Panc1 (cell line): ENCODE measurements at regions not wholly inside any gene's neighbourhood (a gene's known extent, or its start where the extent isn't known, plus 50 kb on each side); places are given as distances from the start of the nearest gene placed in this dataset.

Experiments
- ATAC-seq: fragments of 200-7000 bp; cut with Tn5 transposase; 2 replicates; pipeline ENCODE4 v1.9.1; 2020; ENCODE audit warnings: mild to moderate bottlenecking, moderate library complexity
- BruUV-seq: library from RNA; stranded (reverse); fragments of 400-500 nt; replicated peaks from 2 replicates; lab custom pipeline; 2021; lab: Mats Ljungman, UMichigan
- CTCF ChIA-PET: fragments of 300-600 bp; sonication (Branson Sonifier 250); formaldehyde crosslinking; loops from one replicate; lab custom pipeline; 2022; ENCODE audit warnings: antibody characterized with exemption; lab: Charles Lee
- POLR2A ChIA-PET: fragments of 300-600 bp; sonication (Branson Sonifier 250); formaldehyde crosslinking; loops from one replicate; lab custom pipeline; 2022; ENCODE audit warnings: antibody characterized with exemption; lab: Charles Lee
- DNase-seq: peaks from one replicate; pipeline ENCODE4 v3.0.0-alpha.2; 2010; ENCODE audit warnings: low read depth, low spot score
- H3K27ac ChIP-seq: 2 replicates; pipeline ENCODE4 v1.5.1; 2011; ENCODE audit warnings: mild to moderate bottlenecking, low read length, inconsistent platforms
- H3K27me3 ChIP-seq: fragments of 200-500 bp; sonication (Bioruptor generic); 2 replicates; pipeline ENCODE4 v1.6.0; 2014; ENCODE audit warnings: low read length, inconsistent platforms; ENCODE audit not compliant: control insufficient read depth, insufficient read depth
- H3K36me3 ChIP-seq: fragments of 200-500 bp; sonication (Bioruptor generic); 2 replicates; pipeline ENCODE4 v1.5.1; 2014; ENCODE audit warnings: inconsistent platforms, mild to moderate bottlenecking, low read length, moderate library complexity; ENCODE audit not compliant: control insufficient read depth, insufficient read depth
- H3K4me1 ChIP-seq: 2 replicates; pipeline ENCODE4 v1.5.1; 2011; ENCODE audit warnings: inconsistent platforms, mild to moderate bottlenecking, low read length, moderate library complexity; ENCODE audit not compliant: control insufficient read depth, insufficient read depth
- H3K4me3 ChIP-seq, 2 experiments: 2 replicates each; pipeline ENCODE4 v1.5.1; 2011 to 2012; ENCODE audit warnings: low read depth in 2 of 2, low read length in 2 of 2, mild to moderate bottlenecking in 2 of 2, inconsistent platforms in 1 of 2, moderate library complexity in 1 of 2
- H3K9me3 ChIP-seq: fragments of 200-500 bp; sonication (Bioruptor generic); 2 replicates; pipeline ENCODE4 v1.5.1; 2014; ENCODE audit warnings: low read depth, mild to moderate bottlenecking, inconsistent platforms, low read length, moderate library complexity; ENCODE audit not compliant: control insufficient read depth, insufficient read depth
- POLR2AphosphoS5 ChIP-seq: IDR thresholded peaks from 2 replicates; pipeline ENCODE4 v1.6.1; 2012; ENCODE audit warnings: mild to moderate bottlenecking, low read depth, low read length, moderate library complexity
- SIN3A ChIP-seq: IDR thresholded peaks from 2 replicates; pipeline ENCODE4 v1.6.1; 2012; ENCODE audit warnings: low read depth, mild to moderate bottlenecking, low read length, moderate library complexity, borderline replicate concordance; ENCODE audit not compliant: insufficient read depth
- TCF7L2 ChIP-seq: IDR thresholded peaks from 2 replicates; pipeline ENCODE4 v1.6.1; 2011; ENCODE audit warnings: mild to moderate bottlenecking, low read depth, low read length, inconsistent platforms
- in situ Hi-C: cut with HindIII; loops from 2 replicates; pipeline ENCODE4 v1.10.0; 2016; ENCODE audit warnings: low sequenced_read_pairs, low pct_unique_long_range_greater_than_20kb
- intact Hi-C: fragments of 100-400 bp; cut with micrococcal nuclease; formaldehyde crosslinking; loops from one replicate; pipeline ENCODE4 v1.10.0; 2022; ENCODE audit not compliant: unreplicated experiment
- TF ChIP-seq, protein P1 (sequence below), 2 experiments: IDR thresholded peaks; 2 replicates each; pipeline ENCODE4 v1.6.1; 2011 to 2012; ENCODE audit warnings: low read depth in 2 of 2, control low read depth in 1 of 2, low read length in 1 of 2, mild to moderate bottlenecking in 1 of 2, moderate library complexity in 1 of 2; ENCODE audit not compliant: insufficient read depth in 1 of 2
- TF ChIP-seq, protein P2 (sequence below): fragments of 450-650 bp; IDR thresholded peaks from 2 replicates; pipeline ENCODE4 v1.5.1; 2017; ENCODE audit warnings: mild to moderate bottlenecking

DNA sequence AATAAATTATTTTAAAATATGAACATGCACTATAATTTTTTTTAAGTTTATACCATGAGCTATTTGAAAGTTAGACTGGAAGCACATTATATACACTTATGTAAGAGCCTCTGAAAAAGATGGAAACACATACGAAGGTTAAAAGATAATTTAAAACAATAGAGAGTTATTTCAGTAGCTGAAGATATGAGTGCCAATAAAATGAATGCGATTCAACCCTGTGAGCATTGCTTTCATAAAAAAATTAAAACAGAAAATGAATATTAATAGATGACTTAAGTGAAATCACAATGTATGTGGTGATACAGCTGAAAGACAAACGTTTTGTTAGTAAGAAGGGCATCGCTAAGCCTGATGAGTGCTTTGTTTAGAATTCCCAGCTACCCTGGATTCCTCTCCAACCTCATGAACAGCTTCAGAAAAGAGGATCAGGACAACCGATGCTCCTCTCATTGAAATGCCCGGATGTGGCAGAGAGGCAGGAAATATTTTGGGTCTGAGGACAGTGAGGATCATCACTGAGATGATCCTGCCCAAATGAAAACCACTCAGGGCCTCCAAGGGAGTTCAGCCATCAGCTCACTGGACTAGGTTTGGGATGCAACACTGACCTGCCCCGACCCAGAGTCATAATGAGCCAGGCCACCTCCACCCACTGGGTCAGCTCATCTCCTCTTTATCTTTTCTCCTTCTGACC lies 60.2 kb upstream of the TOP3B start:
- CTCF ChIA-PET: interaction anchor here (1.4 kb wide), 1 partner anchor 18 kb away, joined by 3 read pairs; no protein-coding TSS in a partner anchor
- H3K4me1 ChIP-seq: no peaks in the 10 kb centered on the region
- no peak for DNase-seq
- H3K36me3 ChIP-seq: no peaks in the 10 kb centered on the region
- BruUV-seq: no TSS peak
- no peaks in the 10 kb centered on the region for H3K9me3 ChIP-seq
- POLR2A ChIA-PET: no interaction called here
- no peak overlapping the region for H3K27ac ChIP-seq
- no peak overlapping the region for H3K4me3 ChIP-seq
- in situ Hi-C loops: no loop called here
- no peaks in the 10 kb centered on the region for H3K27me3 ChIP-seq
- TF ChIP-seq TCF7L2 (no peak), SIN3A (no peak), POLR2AphosphoS5 (no peak)
- TF ChIP-seq, protein P1, sequence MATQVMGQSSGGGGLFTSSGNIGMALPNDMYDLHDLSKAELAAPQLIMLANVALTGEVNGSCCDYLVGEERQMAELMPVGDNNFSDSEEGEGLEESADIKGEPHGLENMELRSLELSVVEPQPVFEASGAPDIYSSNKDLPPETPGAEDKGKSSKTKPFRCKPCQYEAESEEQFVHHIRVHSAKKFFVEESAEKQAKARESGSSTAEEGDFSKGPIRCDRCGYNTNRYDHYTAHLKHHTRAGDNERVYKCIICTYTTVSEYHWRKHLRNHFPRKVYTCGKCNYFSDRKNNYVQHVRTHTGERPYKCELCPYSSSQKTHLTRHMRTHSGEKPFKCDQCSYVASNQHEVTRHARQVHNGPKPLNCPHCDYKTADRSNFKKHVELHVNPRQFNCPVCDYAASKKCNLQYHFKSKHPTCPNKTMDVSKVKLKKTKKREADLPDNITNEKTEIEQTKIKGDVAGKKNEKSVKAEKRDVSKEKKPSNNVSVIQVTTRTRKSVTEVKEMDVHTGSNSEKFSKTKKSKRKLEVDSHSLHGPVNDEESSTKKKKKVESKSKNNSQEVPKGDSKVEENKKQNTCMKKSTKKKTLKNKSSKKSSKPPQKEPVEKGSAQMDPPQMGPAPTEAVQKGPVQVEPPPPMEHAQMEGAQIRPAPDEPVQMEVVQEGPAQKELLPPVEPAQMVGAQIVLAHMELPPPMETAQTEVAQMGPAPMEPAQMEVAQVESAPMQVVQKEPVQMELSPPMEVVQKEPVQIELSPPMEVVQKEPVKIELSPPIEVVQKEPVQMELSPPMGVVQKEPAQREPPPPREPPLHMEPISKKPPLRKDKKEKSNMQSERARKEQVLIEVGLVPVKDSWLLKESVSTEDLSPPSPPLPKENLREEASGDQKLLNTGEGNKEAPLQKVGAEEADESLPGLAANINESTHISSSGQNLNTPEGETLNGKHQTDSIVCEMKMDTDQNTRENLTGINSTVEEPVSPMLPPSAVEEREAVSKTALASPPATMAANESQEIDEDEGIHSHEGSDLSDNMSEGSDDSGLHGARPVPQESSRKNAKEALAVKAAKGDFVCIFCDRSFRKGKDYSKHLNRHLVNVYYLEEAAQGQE (IDR thresholded peaks at IDR 0.05; ENCODE audit: insufficient read depth in 1 of 2, low read depth in 2 of 2, low read length in 1 of 2): no peak
- TF ChIP-seq, protein P2, sequence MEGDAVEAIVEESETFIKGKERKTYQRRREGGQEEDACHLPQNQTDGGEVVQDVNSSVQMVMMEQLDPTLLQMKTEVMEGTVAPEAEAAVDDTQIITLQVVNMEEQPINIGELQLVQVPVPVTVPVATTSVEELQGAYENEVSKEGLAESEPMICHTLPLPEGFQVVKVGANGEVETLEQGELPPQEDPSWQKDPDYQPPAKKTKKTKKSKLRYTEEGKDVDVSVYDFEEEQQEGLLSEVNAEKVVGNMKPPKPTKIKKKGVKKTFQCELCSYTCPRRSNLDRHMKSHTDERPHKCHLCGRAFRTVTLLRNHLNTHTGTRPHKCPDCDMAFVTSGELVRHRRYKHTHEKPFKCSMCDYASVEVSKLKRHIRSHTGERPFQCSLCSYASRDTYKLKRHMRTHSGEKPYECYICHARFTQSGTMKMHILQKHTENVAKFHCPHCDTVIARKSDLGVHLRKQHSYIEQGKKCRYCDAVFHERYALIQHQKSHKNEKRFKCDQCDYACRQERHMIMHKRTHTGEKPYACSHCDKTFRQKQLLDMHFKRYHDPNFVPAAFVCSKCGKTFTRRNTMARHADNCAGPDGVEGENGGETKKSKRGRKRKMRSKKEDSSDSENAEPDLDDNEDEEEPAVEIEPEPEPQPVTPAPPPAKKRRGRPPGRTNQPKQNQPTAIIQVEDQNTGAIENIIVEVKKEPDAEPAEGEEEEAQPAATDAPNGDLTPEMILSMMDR: no peak
- intact Hi-C loops: no loop called here
- ATAC-seq: no peak

DNA sequence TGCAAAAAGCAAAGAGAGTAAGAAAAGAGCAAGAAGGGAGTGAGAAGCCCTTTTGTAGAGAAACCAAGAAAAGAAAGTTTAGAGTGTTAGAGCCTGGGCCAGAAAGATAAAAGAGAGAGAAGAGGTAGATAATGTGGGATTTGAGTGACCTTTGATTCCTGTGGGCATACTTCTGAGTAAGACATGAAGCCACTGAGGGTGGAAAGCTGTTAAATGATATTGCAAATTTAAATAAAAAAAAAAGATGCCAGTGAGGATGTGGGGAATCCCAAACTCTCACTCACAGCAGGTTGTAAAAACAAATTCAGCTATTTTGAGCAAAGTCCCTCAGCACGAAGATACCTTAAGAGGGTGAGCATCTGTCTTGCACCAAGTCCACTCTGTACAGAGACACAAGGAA lies 59.4 kb upstream of the TOP3B start:
- CTCF ChIA-PET: no interaction called here
- ATAC-seq (no peak), DNase-seq (no peak)
- Histone ChIP-seq H3K4me3 (no peak overlapping the region), H3K27ac (no peak overlapping the region), H3K27me3 (no peaks in the 10 kb centered on the region), H3K36me3 (no peaks in the 10 kb centered on the region), H3K9me3 (no peaks in the 10 kb centered on the region), H3K4me1 (no peaks in the 10 kb centered on the region)
- no TSS peak for BruUV-seq
- TF ChIP-seq SIN3A: no peak
- TF ChIP-seq, protein P2: no peak
- TF ChIP-seq POLR2AphosphoS5: no peak
- TF ChIP-seq, protein P1 (IDR thresholded peaks at IDR 0.05; ENCODE audit: insufficient read depth in 1 of 2, low read depth in 2 of 2, low read length in 1 of 2): no peak
- no peak for TF ChIP-seq TCF7L2
- in situ Hi-C loops: no loop called here
- intact Hi-C loops: no loop called here
- POLR2A ChIA-PET: no interaction called here
